GM18907 (cell line): ENCODE measurements at regions not wholly inside any gene's neighbourhood (a gene's known extent, or its start where the extent isn't known, plus 50 kb on each side); places are given as distances from the start of the nearest gene placed in this dataset.
"Not testable (repeated sequence)": the region's sequence is repeated elsewhere in the genome, so short reads cannot be mapped to it uniquely, and the experiment has no call there.

Experiments
- ATAC-seq: cut with Tn5 transposase; IDR thresholded peaks from one replicate; pipeline ENCODE4 v1.9.1; 2021; ENCODE audit warnings: mild to moderate bottlenecking, moderate library complexity; ENCODE audit not compliant: unreplicated experiment

DNA sequence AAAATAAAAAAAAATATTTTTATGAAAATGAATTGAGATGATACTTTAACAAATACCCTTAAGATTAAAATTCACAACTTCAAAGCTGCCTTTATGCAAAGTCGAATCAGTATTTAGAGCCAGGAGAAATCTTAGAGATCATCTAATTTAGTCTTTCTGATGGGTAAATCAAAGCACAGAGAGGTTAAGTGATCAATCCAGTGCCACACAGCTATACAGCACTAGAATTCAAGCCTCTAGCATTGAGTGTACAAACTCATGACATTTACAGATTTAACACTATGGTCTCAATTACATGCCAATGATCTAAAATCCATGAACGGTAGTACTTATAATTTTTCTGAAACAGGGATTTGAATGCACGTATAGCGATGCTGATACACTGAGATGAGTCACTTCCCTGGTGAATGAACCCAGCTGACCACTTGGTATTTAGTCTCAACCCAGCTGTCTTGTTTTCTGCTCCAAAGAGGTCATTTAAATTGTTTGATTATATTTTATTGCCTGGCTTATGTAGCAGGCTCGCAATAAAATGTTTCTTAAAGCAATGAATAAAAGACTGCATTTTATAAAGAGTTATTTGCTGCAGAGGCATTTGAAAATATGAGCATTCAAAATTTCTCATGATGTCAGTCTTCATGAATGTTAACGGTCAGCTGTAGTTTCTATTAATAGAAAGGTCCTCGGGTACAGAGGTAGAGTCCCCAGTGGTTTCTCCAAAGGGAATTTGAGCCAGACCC, 152.4 kb upstream of the PRICKLE1 start:
- no peak for ATAC-seq

GRCh38 chr12:42741091-42741490, 151.5 kb upstream of the PRICKLE1 start:
- no peak for ATAC-seq

GRCh38 chr12:42737398-42737797, 147.9 kb upstream of the PRICKLE1 start:
- no peak for ATAC-seq

- no peak for ATAC-seq
Observed at GRCh38 chr12:42735861-42736361, 146.4 kb upstream of the PRICKLE1 start.

DNA sequence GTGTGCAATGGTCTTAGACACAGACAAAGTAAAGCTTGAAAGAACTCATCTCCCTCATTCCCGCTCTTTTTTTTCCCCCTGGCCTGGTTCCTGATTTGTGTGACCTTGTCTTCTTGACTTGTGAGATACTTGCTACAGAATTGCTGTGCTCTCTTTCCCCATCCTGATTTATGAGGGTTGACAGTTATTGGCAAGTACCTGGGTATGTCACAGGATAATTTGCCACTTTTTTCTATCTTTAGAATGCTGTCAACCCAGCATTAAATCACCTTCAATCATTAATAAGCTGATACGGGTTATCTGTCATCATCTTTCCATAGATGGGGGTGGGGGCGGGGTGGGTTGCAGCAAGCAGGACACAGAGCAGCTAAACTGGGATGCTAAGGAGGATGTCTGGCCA, 144.4 kb upstream of the PRICKLE1 start:
- no peak for ATAC-seq

DNA sequence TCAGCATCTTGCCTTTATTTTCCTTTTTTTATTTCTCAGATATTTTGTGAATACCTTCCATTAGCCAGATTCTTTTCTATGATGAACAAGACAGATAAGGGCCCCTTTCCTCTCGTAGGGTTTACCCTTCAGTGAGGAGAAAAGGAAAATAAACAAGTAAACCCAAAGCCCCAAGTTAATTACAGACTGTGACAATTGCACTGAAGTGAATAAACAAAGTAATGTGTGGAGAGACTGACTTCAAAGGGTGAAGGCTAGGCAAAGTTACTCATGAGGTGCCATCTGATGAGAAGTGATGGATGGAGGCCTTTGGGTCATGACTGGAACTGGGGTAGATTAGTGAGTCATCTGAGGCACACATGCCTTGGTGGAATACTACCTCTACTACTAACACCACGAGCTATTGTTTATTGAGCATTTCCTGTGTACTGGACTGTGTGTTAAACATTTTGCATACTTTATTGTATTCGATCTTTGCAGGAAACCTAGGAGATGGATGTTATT, 143.4 kb upstream of the PRICKLE1 start:
- ATAC-seq, result no peak

DNA sequence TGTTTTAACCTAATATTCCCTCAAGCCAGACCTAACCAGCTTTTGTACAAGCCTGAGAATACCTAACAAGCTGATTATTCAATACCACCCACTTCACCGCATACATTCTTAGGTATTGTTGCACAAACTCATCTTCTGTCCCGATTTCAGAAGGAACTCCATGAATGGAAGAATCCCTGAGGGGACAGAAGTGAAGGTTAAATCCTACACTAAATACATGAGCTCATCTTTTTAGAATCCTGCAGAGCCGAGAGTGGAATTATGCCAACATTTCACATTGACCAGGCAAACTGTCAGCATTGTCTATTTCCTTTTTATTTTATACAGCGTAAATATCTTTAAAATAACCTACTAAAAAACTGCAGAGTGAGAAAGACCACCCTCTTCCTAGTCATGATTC, 140.7 kb upstream of the PRICKLE1 start:
- ATAC-seq, result no peak

- no peak for ATAC-seq
Observed at GRCh38 chr12:42729535-42729900, 140.0 kb upstream of the PRICKLE1 start.

DNA sequence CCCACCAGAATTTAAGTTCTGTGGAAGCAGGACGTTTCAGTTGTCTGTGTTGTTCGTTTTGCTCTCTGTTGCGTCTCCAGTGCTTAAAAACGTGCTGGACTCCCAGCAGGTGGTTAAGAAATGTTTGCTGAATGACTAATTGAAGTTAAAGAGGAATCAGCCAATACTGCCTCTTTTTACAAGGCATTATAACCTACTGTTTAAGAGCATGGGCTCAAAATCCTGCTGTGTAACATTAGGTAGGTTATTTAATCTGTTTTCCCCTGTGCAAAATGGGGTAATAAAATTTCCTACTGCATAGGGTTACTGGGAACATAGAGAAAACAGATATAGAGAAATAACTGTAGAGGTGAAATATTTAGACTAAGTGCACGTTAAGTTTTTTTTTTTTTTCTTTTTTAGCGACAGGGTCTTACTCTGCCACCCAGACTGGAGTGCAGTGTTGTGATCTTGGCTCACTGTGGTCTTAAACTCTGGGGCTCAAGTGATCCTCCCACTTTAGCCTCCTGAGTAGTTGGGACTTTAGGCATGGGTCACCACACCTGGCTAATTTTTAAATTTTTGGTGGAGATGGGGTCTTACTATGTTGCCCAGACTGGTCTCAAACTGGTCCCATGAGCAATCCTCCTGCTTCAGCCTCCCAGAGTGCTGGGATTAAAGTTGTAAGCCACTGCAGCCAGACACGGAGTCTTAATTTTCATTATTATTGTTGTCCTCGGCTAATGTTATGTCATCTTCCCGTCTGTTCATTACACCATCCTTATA, 139.4 kb upstream of the PRICKLE1 start:
- ATAC-seq, result no peak

GRCh38 chr12:42728287-42728686, 138.7 kb upstream of the PRICKLE1 start:
- no peak for ATAC-seq

DNA sequence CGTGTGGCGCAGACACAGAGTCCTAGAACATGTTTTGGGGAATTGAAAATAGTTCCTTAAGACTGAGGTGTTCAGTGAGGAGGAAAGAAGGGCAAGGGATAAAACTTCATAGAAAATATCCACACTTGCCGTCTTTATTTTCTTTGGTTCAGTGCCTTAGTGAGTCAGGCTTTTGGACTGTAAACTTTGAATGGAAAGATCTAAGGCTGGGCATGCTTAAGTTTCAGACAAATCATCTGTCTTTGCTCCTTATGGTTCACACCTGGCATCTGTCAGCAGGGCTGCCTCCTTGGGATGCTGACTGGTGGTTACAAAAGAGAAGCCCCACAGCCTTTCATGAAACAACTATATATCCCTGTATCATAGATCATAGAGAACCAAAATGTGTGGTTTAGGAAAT, 136.3 kb upstream of the PRICKLE1 start:
- ATAC-seq, result no peak

DNA sequence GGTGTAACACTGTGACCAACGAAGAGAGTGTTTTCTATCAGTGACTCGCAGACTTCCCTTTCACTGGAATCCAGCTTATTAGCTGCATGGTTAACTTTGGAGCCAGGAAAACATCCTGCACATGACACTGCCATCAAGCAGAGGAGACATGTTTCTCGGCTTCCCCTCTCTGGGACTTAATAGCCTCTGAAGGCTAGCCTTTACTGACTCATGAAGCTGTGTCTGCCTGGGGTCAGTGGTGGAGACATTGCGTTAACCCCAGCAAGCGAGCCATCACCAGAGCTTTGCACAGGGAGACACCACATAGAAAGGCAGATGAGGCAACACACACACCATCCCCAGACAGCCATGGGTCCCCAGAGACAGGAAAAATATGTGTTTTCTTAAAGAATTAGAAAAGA, 126.9 kb upstream of the PRICKLE1 start:
- no peak for ATAC-seq

DNA sequence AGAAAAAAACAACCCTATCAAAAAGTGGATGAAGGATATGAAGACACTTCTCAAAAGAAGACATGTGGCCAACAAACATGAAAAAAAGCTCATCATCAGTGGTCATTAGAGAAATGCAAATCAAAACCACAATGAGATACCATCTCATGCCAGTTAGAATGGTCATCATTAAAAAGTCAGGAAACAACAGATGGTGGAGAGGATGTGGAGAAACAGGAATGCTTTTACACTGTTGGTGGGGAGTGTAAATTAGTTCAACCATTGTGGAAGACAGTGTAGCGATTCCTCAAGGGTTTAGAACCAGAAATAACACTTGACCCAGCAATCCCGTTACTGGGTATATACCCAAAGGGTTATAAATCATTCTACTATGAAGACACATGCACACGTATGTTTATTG, 124.0 kb upstream of the PRICKLE1 start:
- ATAC-seq, result not testable (repeated sequence)

DNA sequence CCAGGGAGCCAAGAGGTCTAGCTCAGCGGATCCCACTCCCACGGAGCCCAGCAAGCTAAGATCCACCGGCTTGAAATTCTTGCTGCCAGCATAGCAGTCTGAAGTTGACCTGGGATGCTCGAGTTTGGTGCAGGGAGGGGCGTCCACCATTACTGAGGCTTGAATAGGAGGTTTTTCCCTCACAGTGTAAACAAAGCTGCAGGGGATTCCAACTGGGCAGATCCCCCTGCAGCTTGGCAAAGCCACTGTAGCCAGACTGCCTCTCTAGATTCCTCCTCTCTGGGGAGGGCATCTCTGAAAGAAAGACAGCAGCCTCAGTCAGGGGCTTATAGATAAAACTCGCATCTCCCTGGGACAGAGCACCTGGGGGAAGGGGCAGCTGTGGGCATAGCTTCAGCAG, 118.8 kb upstream of the PRICKLE1 start:
- not testable (repeated sequence) for ATAC-seq

GRCh38 chr12:42707312-42708226, 118.0 kb upstream of the PRICKLE1 start:
- ATAC-seq, result no peak

DNA sequence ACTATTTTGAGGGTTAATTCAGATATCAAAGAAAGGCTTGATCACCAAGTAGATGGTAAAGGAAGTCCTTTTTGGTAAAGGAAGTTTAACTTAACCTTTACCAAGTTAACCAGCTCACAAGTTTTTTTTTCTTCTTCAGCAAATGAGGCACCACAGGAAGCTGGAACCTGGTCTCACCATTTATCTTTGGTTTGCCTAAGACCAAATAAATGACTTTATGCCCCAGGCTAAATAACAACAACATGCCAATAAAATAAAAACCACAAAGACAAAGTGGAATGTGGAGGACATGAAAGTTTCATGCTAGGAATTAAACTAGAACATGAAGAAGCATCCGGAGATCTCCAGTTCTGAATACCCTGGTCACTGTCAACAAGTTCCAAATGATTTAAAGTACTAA, 116.8 kb upstream of the PRICKLE1 start:
- no peak for ATAC-seq

- no peak for ATAC-seq
Observed at GRCh38 chr12:42705863-42706262, 116.3 kb upstream of the PRICKLE1 start.

GRCh38 chr12:42704810-42705401, 115.4 kb upstream of the PRICKLE1 start:
- ATAC-seq, result no peak

GRCh38 chr12:42704340-42704739, 114.8 kb upstream of the PRICKLE1 start:
- no peak for ATAC-seq

- ATAC-seq, result no peak
Observed at GRCh38 chr12:42701084-42701483, 111.5 kb upstream of the PRICKLE1 start.

DNA sequence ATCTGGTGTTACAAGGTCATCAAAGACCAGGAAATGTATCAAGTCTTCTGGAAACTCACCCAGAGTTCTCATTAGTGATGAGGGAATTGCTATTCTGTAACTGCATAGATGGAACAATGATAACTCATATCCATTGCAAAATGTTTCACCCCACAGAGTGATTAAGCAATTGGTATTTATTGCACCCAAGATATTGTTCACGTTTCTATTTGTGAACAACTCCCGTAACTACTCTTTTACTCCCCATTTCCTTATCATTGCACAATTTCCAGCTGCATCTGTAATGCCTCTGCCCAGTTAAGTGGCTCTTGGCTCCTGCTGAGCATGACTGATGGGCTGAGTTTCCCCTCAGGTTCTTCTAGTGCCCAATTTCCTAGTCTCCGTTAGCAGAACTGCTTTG, 108.7 kb upstream of the PRICKLE1 start:
- no peak for ATAC-seq
